Retinal pigment epithelial cell (primary cell): ENCODE measurements at regions not wholly inside any gene's neighbourhood (a gene's known extent, or its start where the extent isn't known, plus 50 kb on each side); places are given as distances from the start of the nearest gene placed in this dataset.
A peak's percentile ranks its signal among the peaks of the same experiment; 100 is the strongest.
"Not testable (repeated sequence)": the region's sequence is repeated elsewhere in the genome, so short reads cannot be mapped to it uniquely, and the experiment has no call there.

Experiments used
- DNase-seq: peaks from one replicate; pipeline ENCODE4 v3.0.0-alpha.2; 2010; ENCODE audit warnings: low read depth
- H3K4me3 ChIP-seq: 2 replicates; pipeline ENCODE4 v1.5.1; 2011; ENCODE audit warnings: mild to moderate bottlenecking, low read length, control low read depth, moderate library complexity
- TF ChIP-seq, protein P1 (sequence below): conservative IDR thresholded peaks from 2 replicates; pipeline ENCODE4 v1.5.1; 2011; ENCODE audit warnings: low read depth, low read length, control low read depth, inconsistent platforms

DNA sequence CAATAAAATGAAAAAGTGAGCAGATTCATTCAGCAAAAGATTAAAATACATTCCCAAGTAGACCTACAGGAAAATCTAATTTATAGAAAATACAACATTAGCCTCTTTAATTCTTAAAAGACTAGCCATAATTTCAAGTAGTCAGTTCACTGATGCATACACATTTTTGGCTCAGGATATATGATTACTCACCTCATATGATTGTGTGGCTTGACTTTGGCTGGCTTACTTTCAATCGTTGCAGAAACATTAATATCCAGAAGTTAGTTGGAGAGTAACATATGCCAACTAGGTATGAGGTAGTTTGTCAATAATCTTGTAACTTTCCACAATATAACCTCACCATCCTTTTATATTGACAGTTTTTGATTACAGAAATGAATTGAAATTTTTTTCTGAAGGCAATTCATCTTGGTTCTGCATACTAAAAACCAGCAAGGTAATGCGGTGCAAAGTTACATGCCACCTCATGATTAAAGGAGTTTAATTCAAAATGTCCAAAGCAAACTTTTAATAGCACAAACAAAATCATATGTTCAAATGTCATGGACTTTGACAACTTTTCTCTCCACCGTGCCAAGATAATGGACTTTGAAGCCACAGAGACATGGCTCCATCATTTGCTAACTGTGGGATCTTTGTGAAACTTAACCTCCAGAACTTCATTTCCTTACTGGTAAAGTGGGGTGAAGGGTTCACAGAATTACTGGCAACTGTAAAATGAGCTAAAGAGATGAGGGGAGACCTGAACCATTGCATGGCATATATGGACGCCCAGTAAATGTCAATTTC lies 76.6 kb upstream of the PAM start:
- no peak overlapping the region for H3K4me3 ChIP-seq
- DNase-seq: peak; percentile 85
- TF ChIP-seq, protein P1, sequence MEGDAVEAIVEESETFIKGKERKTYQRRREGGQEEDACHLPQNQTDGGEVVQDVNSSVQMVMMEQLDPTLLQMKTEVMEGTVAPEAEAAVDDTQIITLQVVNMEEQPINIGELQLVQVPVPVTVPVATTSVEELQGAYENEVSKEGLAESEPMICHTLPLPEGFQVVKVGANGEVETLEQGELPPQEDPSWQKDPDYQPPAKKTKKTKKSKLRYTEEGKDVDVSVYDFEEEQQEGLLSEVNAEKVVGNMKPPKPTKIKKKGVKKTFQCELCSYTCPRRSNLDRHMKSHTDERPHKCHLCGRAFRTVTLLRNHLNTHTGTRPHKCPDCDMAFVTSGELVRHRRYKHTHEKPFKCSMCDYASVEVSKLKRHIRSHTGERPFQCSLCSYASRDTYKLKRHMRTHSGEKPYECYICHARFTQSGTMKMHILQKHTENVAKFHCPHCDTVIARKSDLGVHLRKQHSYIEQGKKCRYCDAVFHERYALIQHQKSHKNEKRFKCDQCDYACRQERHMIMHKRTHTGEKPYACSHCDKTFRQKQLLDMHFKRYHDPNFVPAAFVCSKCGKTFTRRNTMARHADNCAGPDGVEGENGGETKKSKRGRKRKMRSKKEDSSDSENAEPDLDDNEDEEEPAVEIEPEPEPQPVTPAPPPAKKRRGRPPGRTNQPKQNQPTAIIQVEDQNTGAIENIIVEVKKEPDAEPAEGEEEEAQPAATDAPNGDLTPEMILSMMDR: no peak

DNA sequence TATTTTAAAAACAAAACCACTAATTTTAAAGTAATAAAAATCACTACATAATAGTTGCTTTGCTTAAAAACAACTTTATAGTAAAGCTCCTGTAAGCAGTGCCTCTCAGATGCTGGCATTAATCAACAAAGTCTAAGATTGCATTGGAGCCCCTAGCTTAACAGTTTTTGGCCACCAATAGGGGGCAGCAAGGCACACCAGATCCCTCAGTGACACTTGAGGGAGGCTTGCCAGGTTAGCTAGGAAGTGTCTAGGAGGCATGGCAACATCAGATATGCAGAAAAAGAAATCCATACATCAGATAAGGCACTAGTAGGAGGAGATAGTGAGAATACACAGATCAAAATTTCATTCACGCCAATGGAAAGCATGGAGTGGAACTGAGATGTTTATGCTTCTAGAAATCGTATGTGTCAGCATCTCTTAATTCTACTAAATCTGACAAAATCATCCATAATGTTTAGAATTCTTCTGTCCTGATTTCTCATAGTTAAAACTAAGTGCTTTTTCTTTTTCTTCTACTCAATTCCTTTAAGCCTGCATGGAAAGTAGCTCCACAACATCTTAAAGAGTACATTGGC lies 73.6 kb upstream of the PAM start:
- peak; percentile 30 for DNase-seq
- TF ChIP-seq, protein P1: peak; percentile 94
- no peak overlapping the region for H3K4me3 ChIP-seq

DNA sequence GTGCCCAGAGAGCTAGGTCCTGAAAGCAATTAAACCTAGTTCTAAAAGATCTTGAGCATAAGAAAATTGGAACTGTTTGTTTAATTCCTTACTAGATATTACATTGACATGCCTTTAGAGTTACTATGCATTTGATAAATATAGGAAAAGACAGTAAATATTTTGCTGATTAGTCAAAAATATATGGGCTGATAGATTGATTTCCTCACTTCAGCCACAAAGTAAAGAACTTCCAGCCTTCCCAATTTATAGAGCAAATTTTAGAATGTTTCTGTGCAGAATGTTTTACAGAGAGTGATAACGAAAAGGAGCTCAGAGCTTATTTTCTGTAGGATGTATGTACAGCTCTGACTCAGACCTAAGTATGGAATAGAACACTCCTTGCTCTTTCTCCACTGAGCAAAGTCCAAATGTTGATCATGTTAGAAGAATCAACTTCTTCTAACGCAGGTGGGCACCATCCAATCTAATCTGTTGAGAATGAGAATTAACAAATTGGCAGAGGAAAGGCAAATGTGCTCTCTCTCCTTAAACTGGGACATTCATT lies 72.9 kb upstream of the PAM start:
- DNase-seq: no peak
- no peak overlapping the region for H3K4me3 ChIP-seq
- TF ChIP-seq, protein P1: no peak

DNA sequence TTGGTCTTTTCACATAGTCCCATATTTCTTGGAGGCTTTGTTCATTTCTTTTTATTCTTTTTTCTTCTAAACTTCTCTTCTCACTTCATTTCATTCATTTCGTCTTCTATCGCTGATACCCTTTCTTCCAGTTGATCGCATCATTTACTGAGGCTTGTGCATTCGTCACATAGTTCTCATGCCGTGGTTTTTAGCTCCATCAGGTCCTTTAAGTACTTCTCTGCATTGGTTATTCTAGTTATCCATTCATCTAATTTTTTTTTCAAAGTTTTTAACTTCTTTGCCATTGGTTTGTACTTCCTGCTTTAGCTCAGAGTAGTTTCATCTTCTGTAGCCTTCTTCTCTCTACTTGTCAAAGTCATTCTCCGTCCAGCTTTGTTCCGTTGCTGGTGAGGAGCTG lies 67.0 kb upstream of the PAM start:
- not testable (repeated sequence) for H3K4me3 ChIP-seq, DNase-seq

DNA sequence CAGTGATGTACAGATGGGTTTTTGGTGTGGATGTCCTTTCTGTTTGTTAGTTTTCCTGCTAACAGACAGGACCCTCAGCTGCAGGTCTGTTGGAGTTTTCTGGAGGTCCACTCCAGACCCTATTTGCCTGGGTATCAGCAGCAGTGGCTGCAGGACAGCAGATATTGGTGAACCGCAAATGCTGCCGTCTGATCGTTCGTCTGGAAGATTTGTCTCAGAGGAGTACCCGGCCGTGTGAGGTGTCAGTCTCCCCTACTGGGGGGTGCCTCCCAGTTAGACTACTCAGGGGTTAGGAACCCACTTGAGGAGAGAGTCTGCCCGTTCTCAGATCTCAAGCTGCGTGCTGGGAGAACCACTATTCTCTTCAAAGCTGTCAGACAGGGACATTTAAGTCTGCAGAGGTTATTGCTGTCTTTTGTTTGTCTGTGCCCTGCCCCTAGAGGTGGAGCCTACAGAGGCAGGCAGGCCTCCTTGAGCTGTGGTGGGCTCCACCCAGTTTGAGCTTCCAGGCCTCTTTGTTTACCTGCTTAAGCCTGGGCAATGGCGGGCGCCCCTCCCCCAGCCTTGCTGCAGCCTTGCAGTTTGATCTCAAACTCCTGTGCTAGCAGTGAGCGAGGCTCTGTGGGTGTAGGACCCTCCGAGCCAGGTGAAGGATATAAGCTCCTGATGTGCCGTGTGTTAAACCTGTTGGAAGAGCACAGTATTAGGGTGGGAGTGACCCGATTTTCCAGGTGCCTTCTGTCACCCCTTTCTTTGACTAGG lies 66.3 kb upstream of the PAM start:
- not testable (repeated sequence) for DNase-seq

DNA sequence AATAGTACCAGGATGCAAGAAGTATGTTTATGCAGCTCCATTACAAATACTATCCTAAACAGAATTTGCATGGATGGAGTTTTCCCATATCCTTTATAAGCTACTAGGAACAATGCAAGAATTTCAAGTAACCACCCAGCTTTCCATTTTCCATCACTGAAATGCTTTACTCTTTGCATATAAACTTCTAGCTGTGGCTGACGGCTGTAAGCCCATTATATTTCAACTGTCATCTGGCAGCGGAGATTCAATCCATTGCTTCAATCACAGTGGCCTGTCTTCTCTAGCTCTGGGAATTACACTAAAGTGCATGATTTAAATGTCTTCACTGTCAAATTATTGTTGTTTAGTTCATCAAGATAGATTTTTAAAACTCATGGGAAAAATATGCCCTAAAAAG lies 64.2 kb upstream of the PAM start:
- no peak overlapping the region for H3K4me3 ChIP-seq
- TF ChIP-seq, protein P1: no peak
- DNase-seq: no peak

More for the DNA sequence above, 66.3 kb upstream of the PAM start:
- H3K4me3 ChIP-seq: not testable (repeated sequence)

DNA sequence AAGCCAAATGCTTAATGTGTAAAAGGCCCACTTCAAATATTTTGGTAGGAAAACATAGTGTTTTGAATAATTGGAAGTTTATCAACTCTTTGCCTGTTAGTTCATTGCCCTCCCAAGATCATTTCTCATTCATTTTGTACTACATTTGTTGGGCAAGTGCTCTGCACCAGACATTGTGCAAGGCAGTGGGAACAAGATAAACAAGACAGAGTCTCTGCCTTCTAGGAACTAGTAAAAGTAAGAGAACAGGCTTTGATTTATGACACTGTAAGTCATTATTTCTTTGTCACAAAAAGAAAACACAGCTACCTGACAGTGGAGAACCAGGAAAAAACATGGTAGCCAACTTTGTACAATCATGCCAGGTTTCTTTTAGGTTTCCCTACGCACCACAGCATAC lies 63.7 kb upstream of the PAM start:
- DNase-seq: no peak
- TF ChIP-seq, protein P1: no peak
- no peak overlapping the region for H3K4me3 ChIP-seq
